HG03558 (cell line): ENCODE measurements at regions not wholly inside any gene's neighbourhood (a gene's known extent, or its start where the extent isn't known, plus 50 kb on each side); places are given as distances from the start of the nearest gene placed in this dataset.
"Not testable (repeated sequence)": the region's sequence is repeated elsewhere in the genome, so short reads cannot be mapped to it uniquely, and the experiment has no call there.

Experiments used
- ATAC-seq: cut with Tn5 transposase; IDR thresholded peaks from one replicate; pipeline ENCODE4 v1.9.1; 2021; ENCODE audit warnings: moderate number of reproducible peaks; ENCODE audit not compliant: unreplicated experiment; ENCODE audit errors: extremely low read depth

DNA sequence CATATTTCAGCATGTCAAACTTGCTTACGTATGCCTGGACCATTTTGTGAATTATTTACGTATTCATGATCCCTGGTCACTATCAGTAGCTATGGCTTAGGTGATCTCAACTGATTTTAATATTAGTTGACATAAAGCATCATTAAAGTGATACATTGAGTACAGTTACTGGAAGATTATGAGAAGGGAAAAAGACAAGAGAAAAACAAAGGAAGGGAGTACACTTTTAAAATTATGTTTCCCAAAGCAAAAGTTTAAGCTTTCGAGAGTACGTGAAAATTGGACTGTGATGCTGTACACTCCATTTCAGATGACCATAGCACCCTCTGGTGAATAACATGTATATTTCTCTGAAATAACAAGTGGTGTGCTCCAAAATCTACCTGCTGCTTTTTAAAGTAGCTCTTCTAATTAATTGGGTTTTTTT lies 215.0 kb upstream of the HSF2 start:
- ATAC-seq, result no peak

DNA sequence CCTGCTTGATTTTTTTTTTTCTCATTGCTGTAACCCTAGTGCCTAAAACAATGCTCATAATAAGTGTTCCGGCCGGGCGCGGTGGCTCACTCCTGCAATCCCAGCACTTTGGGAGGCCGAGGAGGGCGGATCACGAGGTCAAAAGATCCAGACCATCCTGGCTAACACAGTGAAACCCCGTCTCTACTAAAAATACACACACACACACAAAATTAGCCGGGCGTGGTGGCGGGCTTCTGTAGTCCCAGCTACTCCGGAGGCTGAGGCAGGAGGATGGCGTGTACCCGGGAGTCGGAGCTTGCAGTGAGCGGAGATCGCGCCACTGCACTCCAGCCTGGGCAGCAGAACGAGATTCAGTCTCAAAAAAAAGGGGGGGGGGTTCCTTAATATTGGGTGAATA lies 214.0 kb upstream of the HSF2 start:
- not testable (repeated sequence) for ATAC-seq

DNA sequence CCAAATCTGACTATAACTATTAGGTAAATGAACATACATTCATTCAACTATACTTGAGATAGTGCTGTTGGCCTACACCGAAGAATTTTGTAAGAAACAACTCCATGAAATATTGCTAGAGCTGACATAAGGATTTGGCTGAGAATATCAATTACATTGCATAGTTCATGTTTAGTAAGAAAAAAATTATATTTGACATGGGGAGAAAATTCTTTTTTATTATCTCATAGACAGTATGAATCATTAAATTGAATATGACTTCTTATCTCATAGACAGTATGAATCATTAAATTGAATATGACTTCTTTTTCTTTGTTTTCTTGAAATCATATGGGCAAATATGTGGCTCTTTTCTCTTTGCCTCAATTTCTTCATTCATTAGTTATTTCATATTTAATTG lies 212.3 kb upstream of the HSF2 start:
- no peak for ATAC-seq

DNA sequence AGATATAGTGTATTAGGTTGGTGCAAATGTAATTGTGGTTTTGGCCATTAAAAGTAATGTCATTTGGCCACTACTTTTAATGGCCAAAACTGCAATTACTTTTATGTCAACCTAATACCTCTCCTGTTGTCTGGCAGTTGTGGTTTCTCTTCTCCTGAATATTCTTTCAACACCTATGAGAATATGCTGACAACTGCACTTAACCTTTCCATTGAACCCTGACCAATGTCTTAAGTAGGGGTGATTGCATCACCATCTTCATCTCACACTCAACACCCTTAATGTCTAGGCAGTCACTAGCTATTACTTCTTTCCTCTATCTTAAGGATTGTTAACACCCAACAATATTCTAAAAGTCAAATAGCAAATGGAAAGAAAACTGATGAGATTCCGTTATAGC lies 200.5 kb upstream of the HSF2 start:
- ATAC-seq, result no peak

DNA sequence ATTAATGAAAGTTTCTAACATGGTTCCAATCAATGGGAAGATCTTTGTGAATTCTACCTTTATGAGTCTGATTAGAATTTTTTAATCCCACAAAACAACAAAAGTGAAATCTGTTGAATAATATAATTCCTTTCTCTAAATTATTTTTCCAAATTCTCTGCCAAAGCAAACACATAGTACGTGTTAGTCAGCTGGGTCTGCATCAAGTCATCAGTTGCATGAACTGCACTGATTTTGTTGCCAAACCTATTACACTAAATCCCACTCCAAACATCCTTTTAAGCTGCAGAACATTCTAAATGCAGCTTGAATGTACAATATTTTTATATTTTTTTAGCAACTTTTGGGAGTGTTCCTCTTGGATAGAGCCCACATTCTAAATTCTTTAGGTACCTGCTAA lies 199.0 kb upstream of the HSF2 start:
- no peak for ATAC-seq

DNA sequence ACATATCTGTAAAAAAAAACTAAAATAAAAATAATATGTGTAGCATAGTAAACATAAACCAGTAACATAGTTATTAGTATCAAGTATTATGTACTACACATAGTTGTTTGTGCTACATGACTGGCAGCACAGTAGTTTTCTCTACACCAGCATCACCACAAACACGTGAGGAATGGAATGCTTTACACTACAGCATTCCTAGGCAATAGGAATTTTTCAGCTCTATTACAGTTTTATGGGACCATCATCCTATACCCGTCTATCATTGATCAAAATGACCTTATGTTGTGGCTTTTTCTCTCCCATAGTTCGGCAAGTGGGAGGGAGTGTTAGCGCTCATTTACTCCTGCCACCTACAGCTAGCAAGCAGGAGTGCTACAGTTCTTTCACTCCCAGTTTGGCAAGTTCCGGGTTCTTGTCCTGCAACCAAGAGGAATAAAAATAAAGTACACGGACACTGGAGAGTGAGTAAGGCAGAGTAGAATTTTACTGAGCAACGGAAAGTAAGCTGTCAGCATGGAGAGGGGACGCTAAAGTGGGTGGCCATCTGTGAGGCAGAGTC lies 196.8 kb upstream of the HSF2 start:
- ATAC-seq, result no peak

DNA sequence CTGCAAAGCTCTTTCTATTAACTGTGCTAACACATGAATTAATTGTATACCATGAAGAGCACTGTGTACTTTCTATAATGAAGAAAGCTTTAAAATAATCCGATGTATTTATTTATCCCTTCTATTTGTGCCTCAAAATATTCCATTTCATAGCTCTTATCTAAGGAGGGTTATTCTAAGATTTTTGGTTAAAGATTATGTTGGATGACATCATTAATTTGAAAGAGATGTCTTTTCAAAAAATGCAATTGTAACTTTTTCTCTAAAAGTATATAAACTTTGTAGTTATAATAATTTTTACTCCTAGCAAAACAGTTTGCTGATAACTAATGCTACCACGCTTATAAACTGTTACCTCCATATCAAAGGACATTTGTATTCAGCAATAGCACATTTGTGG lies 192.4 kb upstream of the HSF2 start:
- ATAC-seq, result no peak

DNA sequence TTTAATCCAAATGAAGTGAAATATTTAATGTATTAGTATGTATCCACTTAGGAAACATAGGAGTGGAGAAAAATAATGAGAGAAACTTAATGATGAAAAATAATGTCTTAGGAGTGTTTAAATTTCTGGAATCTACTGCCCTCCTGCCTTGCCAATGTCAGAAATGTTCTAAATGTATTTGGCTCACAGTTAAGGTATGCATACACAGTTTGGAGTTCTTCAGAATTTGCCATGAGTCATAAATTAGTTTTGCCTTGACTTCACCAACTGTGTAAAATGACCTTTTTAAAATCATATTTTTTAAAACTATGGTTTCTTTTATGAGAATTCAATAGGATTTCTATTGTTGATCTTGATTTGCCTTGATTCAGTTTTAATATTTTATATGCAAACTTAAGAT lies 191.7 kb upstream of the HSF2 start:
- no peak for ATAC-seq

DNA sequence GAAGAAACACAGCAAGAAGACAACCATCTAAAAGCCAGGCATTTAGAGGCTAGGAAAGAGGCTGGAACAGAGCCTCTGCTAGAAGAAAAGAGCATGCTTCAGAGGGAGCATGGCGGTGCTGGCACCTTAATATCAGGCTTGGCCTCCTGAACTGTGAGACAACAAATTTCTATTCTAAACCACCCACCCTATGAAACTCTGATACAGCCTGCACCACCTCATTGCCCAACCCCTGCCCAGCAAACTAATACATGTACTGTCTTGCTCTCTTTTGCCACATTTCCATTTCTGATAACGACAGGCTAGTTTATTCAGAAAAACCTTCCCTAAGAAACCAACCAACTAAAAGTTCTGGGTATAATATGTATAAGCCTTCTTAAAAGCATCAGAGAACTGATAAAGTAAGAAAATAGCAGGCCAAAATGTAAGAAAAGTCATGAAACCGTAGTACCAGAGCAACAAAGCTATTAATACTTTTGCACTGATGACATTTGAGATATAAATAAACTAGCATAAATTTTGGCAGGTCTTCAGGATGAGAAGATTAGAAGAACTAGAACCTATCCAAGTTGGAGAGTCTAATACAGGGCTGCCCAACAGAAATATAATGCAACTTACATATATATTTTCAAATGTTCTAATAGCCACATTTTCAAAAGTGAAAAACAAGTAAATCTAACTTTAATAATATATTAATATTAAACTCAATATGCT lies 184.7 kb upstream of the HSF2 start:
- no peak for ATAC-seq

DNA sequence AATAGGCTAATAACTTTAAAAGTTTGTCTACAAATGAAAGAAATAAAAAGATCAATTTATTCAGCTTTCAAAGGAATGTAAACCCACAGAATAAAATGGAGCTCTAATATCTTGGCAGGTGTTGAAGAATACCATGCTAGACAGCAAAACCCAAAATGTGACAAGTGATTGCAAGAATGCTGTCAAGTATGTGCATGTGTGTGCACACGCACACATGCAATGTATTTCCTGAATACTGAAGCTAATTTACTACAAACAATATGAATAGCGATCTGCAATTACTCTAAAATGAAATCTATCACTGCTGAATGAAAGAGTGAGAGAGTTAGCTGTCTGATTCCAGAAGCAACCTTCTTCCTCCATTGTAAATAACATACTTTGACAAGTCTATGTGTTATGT lies 179.2 kb upstream of the HSF2 start:
- no peak for ATAC-seq

DNA sequence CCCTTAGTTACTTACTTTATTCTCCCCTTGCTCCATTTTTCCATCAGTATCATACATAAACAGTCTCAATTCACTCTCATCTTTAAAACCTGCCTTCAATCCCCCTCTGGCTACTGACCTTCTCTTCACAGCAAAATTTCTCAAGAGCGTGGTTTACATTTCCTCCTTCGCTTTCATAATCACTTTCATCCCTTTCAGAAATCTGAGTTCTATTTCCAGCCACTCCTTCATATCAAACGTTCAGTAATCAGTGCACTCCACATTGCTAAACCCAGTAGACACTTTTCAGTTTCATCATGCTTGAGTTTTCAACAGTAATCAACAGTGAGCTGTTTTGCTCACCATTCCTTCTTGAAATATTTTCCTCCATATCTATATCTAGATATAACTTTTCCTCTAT lies 176.7 kb upstream of the HSF2 start:
- ATAC-seq, result no peak

DNA sequence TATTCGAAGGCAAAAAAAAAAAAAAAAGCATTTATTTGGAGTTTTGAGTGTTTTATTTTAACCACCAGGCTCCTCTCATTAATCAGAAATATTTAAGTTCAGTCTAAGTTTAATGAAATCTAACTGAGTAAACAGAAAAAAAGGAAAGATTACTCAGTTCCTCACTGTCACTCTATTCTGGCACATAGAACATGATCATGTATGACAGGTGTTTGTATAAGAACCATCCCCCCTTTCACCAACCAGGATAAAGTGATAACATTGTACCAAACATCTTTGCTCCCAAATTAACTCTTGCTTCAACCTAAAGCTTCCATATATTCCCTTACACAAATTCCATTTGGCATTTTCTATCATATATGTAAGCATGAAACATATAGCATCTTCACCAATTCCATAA lies 176.2 kb upstream of the HSF2 start:
- no peak for ATAC-seq

DNA sequence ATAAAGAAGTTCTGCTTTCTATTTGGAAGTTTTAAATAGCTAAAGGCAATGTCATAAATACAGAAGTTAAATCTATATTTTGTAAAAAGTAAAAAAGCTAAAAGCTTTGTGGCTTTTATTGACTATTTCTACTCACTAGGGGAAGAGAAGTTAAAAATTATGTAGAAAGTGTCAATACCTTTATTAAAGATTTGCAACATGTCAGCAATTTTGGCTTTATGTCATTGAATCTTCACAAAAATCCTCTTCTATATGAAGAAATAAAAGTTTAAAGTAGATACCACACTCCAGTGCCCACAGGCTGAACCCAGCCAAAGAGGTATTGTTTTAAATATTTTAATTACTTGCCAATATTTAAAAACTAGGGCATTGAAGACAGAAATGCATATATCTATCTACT lies 160.6 kb upstream of the HSF2 start:
- ATAC-seq, result no peak

DNA sequence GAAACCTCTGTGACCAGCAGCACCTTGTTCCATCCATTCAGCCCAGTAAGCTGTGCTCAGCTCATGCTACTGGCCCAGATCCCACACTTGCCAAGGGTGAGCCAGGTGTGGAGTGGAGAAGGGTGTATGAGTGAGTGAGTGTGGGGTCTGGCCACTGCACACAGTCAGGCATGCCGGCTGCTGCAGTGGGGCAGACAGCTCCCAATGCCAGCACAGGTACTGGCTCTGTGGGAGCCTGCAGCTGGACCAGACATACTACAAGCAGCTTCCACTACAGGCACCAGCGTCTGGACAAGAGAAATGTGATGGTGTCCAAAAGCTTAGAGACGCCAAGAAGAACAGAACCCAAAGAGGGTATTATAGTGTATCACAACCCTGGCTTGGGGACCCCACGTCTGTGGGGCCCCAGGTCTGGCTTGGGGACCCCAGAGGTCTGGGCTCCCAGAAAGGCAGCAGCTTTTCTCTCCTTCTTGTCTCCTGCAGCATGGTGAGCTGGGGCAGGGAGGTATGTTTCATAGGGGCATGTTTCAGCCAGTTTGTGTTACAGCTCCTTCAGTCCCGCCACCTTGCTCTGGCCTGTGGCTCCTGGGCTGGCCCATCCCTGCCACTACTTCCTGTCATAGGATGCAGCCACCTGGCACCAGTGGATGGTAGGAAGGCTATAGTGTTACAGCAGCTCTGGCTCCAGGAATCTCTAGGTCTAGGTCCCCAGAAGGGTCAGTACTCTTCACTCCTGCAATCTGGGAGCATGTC lies 152.4 kb upstream of the HSF2 start:
- ATAC-seq, result no peak

DNA sequence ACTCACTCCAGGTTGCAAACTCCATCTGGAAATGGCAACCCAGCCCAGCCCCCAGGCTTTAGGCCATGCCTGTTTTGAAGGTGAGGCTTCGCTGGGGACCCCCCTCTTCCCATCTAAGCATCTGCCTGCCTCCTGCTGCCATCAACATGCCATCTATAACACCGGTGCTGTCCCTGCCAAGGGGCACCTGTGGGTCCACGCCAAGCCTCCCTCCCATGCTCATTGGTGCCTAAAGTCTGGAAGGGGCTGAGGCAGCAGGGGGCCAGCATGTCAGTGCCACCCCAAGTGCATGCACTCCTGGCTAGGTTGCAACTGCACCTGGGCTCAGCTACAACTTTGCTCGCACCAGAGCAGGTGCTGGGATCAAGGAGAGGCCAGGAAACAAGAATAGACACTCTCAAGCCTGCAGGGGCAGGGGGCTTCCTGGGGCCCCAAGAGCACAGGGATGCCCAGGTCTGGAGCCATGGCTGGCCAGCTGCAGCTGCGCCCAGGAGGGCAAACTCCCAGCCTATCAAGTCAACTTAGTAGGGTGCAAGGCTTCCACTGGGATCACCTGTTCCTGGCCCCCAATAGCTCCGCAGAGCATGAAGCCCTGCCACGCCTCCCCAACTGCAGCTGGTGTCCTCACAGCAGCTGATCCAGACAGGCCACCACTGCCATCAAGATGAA lies 151.3 kb upstream of the HSF2 start:
- ATAC-seq, result no peak

DNA sequence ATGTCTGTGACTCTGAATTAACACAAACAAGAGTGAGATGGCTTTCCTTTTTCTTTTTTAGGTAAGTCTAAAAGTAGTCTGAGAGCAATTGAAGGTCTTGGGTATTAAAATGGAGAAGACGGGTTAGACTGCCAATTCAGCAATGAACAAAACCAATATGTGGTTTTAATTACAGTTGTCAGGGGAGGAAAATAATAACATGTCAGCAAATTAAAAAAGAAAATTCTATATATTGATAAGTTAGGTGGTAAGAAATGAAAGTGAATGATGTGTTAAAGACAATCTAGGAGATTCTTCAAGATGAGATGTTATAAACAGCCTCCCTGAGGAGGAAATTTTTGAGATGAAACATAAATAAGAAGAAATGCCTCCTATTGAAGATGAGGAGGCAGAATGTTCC lies 150.6 kb upstream of the HSF2 start:
- ATAC-seq, result no peak

DNA sequence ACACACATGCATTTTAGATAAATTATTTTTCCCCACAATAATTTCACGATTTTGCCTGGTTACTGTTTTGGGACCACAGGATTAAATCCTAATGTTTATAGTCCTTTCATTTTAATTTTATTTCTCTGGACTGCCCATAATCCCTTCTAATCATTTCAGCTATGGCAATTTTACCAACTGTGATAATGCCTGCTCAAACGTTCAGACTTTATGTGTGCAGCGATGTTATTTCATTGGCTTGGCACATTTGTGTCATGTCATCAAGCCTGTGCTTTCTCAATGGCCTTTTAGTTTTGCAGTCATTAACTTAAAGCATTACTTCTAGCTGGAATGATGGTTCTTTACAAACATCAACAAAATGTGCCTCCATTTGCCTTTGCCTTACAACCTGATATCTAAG lies 140.6 kb upstream of the HSF2 start:
- ATAC-seq, result no peak

DNA sequence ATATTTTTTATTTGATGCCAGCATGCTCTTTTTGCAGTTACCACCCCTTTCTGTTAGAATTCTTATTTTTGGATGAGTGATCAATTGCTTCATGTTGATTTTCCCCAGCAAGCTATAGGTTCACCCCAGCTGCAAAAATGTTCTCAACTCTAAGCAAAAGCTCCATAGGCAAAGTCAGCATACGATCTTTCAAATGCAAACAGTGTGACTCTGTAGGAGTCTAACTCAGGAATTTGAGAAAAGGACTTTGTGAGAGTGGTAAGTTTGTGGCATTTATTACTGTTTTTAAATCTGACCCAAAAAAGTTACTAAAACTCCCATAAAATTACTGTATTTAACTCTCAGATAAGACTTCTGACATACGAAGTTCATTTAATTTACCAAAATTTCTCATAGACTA lies 134.9 kb upstream of the HSF2 start:
- no peak for ATAC-seq

DNA sequence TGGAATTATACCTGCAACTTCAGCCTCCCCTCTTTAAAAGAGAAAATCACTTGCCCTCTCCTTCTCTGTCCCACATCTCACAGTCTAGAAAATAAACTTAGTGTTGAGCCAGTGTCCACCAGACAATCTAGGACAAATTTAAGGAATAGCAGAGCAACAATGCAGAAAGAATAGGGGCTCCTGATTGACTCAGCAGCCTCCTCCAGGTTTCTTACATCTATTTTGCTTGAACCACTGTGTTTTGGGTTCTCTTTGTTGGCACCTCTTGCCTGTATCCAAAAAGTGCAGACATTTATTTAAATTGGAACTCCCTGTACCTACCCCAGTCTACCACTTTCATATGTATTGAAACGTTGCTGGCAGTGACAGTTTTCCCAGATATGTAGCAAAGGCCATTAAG lies 133.7 kb upstream of the HSF2 start:
- ATAC-seq, result no peak

DNA sequence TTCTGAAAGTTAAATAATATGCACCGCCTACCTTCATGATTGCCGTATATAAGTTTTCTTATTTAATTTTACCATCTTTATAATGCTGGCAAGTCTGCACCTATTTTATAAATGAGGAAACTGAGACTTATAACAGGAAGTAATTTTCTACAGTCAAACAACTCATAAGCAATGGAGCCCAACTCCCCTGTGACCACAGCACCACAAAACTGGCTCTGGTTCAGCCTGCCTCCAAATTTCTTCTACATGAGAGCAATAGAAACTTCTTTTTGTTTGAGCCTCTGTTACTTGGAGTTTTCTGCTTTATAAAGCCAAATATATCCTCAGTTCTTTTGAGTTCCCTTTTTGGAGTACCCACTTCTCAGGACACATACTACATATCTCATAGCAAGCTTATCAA lies 131.1 kb upstream of the HSF2 start:
- ATAC-seq, result no peak

DNA sequence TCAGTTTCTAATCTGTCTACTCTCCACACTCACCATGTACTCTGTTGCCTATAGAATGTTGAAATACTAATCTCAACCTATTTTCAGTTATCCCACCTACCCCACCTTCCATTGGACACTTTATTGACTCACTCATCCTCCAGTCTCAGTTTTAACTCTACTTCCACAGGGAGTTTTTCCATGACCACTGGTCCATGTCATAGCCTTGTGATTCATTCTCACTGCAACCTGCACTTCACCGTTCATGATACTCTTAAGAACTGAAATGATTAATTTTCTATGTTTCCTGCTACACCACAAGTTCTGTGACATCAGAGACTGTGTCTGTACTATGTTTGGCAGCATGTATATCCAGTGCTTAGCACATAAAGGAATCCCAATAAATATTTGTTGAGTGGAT lies 122.8 kb upstream of the HSF2 start:
- ATAC-seq, result no peak
